HG02588 (cell line): ENCODE measurements at regions not wholly inside any gene's neighbourhood (a gene's known extent, or its start where the extent isn't known, plus 50 kb on each side); places are given as distances from the start of the nearest gene placed in this dataset.

ENCODE experiments used
- ATAC-seq: cut with Tn5 transposase; IDR thresholded peaks from one replicate; pipeline ENCODE4 v1.9.1; 2021; ENCODE audit warnings: mild to moderate bottlenecking, moderate library complexity; ENCODE audit not compliant: unreplicated experiment

- no peak for ATAC-seq
Measured at GRCh38 chr6:139760128-139760527, 385.7 kb upstream of the CITED2 start.

GRCh38 chr6:139759086-139759485, 384.6 kb upstream of the CITED2 start:
- ATAC-seq: no peak

- no peak for ATAC-seq
Measured at GRCh38 chr6:139758209-139758611, 383.8 kb upstream of the CITED2 start.

- no peak for ATAC-seq
Measured at GRCh38 chr6:139757784-139758183, 383.3 kb upstream of the CITED2 start.

DNA sequence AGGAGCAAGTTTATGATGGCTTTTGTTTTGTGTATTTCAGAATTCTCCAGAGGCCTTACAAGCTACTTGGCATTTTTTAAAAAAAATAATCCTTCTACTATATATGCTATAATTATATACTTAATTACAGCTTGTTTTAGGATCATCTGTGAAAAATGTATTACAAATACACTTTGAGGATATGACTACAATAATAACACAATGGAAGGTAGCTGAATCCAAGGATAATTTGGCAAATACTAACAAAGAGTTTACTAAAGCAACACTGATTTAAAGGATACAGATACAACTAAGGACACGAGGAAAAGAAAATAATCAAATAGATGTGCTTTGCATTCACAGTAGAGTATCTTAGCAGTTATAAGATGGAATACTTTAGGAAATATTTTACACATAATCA, 381.9 kb upstream of the CITED2 start:
- no peak for ATAC-seq

- no peak for ATAC-seq
Measured at GRCh38 chr6:139754898-139755775, 380.7 kb upstream of the CITED2 start.

DNA sequence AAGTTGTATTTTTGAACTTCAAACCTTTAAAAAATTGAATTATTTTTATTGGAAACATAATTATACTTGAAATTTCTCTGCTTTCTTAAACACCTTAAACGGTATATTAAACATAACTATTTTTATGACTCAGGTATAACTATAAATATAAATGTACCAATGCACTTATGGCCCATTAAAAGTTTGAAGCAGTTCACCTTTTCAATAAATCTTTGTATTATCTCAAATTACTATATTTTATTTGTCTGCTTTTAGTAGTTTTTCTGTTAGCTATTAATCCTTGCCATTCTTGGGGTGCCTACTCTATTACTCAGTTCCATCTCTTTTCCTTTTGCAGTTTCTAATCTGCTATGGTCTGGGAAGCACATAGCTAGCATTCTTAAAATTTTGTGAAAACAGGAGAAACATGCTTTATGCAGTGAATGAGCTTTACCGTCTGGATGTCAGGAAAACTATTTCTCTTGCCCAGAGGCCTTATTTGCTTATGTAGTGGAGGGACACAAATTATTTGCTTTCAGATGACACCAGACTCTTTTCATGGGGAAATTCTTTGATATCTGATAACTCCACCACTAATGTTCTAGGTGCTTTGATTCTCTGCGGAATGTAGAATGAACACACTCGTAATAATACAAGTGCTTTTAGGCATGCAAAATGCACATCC, 378.9 kb upstream of the CITED2 start:
- no peak for ATAC-seq

DNA sequence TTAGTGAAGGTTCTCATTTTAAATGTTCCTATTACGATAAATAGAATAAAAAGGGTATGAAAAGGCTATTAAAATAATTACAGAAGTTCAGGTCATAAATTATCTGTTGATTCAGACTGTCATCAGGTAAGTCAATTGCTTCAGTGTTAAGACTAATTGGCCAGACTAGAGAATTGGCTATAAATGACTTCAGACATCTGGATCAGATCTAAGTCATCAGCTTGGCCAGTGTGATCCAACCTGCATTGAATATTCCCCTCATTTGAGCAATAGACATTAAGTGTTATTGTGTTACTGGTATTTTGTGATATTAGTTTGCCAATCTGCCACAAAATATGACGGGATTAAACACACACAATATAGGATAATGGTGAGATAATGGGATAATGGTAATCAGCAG, 377.6 kb upstream of the CITED2 start:
- no peak for ATAC-seq

GRCh38 chr6:139751179-139751578, 376.7 kb upstream of the CITED2 start:
- ATAC-seq: no peak

GRCh38 chr6:139748353-139749146, 374.1 kb upstream of the CITED2 start:
- ATAC-seq: no peak

DNA sequence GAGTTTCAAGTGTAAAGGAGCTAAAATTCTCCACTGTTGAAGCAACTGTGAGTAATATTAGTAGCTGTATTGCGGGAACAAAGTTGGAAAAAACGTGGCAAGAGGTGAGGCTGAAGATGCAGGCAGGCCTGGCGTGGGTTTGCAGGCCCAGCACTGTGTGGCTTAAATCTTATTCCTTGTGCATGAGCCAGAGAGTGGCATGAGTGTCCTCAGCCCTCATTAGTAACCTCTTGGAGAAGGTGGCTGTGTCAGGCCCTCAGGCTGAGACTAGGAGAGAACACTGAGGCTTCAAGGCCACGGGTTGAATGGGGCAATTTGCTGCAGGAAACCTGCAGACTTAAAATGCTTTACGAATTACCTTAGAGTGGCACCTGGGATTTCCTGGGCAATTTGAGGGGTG, 372.7 kb upstream of the CITED2 start:
- no peak for ATAC-seq

- ATAC-seq: no peak
Measured at GRCh38 chr6:139744891-139745290, 370.4 kb upstream of the CITED2 start.

GRCh38 chr6:139743664-139744437, 369.4 kb upstream of the CITED2 start:
- no peak for ATAC-seq

- no peak for ATAC-seq
Measured at GRCh38 chr6:139742671-139743070, 368.2 kb upstream of the CITED2 start.

GRCh38 chr6:139738801-139739455, 364.5 kb upstream of the CITED2 start:
- ATAC-seq: no peak

- peak; percentile 48 for ATAC-seq
Measured at GRCh38 chr6:139736325-139736906, 362.0 kb upstream of the CITED2 start.

- ATAC-seq: no peak
Measured at GRCh38 chr6:139732451-139732850, 358.0 kb upstream of the CITED2 start.

DNA sequence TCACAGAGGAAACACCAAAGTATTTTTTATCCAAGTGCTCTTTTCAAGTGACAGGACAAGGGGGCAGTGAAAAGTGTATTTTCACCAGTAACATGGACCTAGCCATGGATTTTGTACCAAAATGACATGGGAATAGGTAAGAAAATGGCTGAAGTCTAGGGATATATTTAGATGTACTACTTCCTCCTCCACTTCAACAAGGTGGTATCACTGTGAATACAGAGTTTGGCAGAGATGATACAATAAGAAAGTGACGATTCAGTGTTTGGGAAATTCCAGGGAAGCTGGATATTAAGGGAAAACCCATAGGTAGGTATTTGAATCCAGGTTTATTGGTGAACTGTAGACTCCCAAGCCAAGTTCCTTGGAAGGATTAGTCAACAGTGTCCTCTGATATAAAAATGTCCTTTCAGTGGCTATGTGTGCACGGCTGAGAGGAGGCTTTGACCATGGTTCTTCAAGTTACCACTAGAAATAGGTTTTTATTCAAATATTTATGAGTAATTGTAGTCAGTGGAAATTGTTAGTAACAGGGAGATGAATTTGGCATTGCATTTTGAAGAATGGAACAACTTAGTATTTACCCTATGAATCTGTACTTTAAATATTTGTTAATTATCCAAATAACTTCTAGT, 356.0 kb upstream of the CITED2 start:
- no peak for ATAC-seq

- ATAC-seq: no peak
Measured at GRCh38 chr6:139728876-139729427, 354.5 kb upstream of the CITED2 start.
